DOHH2 (cell line): ENCODE measurements at regions not wholly inside any gene's neighbourhood (a gene's known extent, or its start where the extent isn't known, plus 50 kb on each side); places are given as distances from the start of the nearest gene placed in this dataset.

ENCODE experiments used
- H3F3A ChIP-seq: fragments of 200-600 bp; sonication (generic), shearing (Covaris generic); 2 replicates; pipeline ENCODE4 v1.6.0; 2016; ENCODE audit warnings: antibody characterized with exemption, mild to moderate bottlenecking; ENCODE audit not compliant: control insufficient read depth, insufficient read depth
- H3K27ac ChIP-seq: fragments of 200-600 bp; sonication (generic); 2 replicates; pipeline ENCODE4 v1.5.1; 2014; ENCODE audit warnings: low read depth, mild to moderate bottlenecking, low read length, moderate library complexity
- H3K27me3 ChIP-seq: fragments of 200-600 bp; sonication (generic); 2 replicates; pipeline ENCODE4 v1.6.1; 2014; ENCODE audit warnings: mild to moderate bottlenecking, low read length, mixed read lengths; ENCODE audit not compliant: control insufficient read depth
- H3K36me3 ChIP-seq: fragments of 200-600 bp; sonication (generic); 2 replicates; pipeline ENCODE4 v1.6.1; 2014; ENCODE audit warnings: mild to moderate bottlenecking, low read length, moderate library complexity, mixed read lengths; ENCODE audit not compliant: control insufficient read depth
- H3K4me1 ChIP-seq: fragments of 200-600 bp; sonication (generic); 2 replicates; pipeline ENCODE4 v1.6.1; 2014; ENCODE audit warnings: mild to moderate bottlenecking, low read length, mixed read lengths; ENCODE audit not compliant: control insufficient read depth
- H3K4me2 ChIP-seq: fragments of 200-600 bp; sonication (generic); 2 replicates; pipeline ENCODE4 v1.6.0; 2014; ENCODE audit warnings: mild to moderate bottlenecking, low read length, moderate library complexity
- H3K4me3 ChIP-seq: fragments of 200-600 bp; sonication (generic); 2 replicates; pipeline ENCODE4 v1.5.1; 2014; ENCODE audit warnings: mild to moderate bottlenecking, low read length, mixed read lengths
- H3K79me2 ChIP-seq: fragments of 200-600 bp; sonication (generic); 2 replicates; pipeline ENCODE4 v1.6.1; 2014; ENCODE audit warnings: mild to moderate bottlenecking, low read length, mixed read lengths; ENCODE audit not compliant: control insufficient read depth
- H3K9me2 ChIP-seq: fragments of 200-600 bp; sonication (generic); replicated peaks from 2 replicates; pipeline ENCODE4 v1.6.1; 2014; ENCODE audit warnings: mild to moderate bottlenecking, low read length, mixed read lengths; ENCODE audit not compliant: control insufficient read depth
- H3K9me3 ChIP-seq: fragments of 200-600 bp; sonication (generic); 2 replicates; pipeline ENCODE4 v1.6.1; 2014; ENCODE audit warnings: antibody characterized with exemption, low read length, mixed read lengths; ENCODE audit not compliant: control insufficient read depth, insufficient read depth
- H4K20me1 ChIP-seq: fragments of 200-600 bp; sonication (generic); 2 replicates; pipeline ENCODE4 v1.6.0; 2014; ENCODE audit warnings: low read depth, mild to moderate bottlenecking, antibody characterized with exemption, low read length, moderate library complexity; ENCODE audit not compliant: control insufficient read depth, insufficient read depth
- CTCF ChIP-seq: fragments of 200-600 bp; sonication (generic); IDR thresholded peaks from one replicate; pipeline ENCODE4 v1.5.1; 2014; ENCODE audit warnings: antibody characterized with exemption, mild to moderate bottlenecking, low read depth, low read length; ENCODE audit not compliant: poor library complexity, severe bottlenecking
- EZH2phosphoT487 ChIP-seq: fragments of 200-600 bp; sonication (generic); IDR thresholded peaks from 2 replicates; pipeline ENCODE4 v1.6.1; 2017; ENCODE audit warnings: borderline replicate concordance, mild to moderate bottlenecking, antibody characterized with exemption, low read length, moderate library complexity, mixed read lengths

GRCh38 chr7:18125476-18125875 lies 97.8 kb upstream of the PRPS1L1 start:
- no peaks in the 10 kb centered on the region for H3K4me1 ChIP-seq
- H3K79me2 ChIP-seq: no peaks in the 10 kb centered on the region
- TF ChIP-seq CTCF: no peak
- TF ChIP-seq EZH2phosphoT487: no peak

GRCh38 chr7:18126281-18126680 lies 98.6 kb upstream of the PRPS1L1 start:
- Histone ChIP-seq H3K36me3 (no peaks in the 10 kb centered on the region), H3K9me3 (no peaks in the 10 kb centered on the region), H3K4me2 (no peak overlapping the region), H3K79me2 (no peaks in the 10 kb centered on the region), H4K20me1 (no peaks in the 10 kb centered on the region), H3F3A (no peaks in the 10 kb centered on the region), H3K27me3 (no peaks in the 10 kb centered on the region; the same call in 1 of the 2 replicates), H3K9me2 (no peaks in the 10 kb centered on the region), H3K4me3 (no peak overlapping the region), H3K4me1 (no peaks in the 10 kb centered on the region), H3K27ac (no peak overlapping the region)
- TF ChIP-seq CTCF (no peak), EZH2phosphoT487 (no peak)

More at GRCh38 chr7:18125476-18125875, 97.8 kb upstream of the PRPS1L1 start:
- Histone ChIP-seq H3K4me3 (no peak overlapping the region), H3K4me2 (no peak overlapping the region), H3K27me3 (no peaks in the 10 kb centered on the region; the same call in 1 of the 2 replicates), H3K27ac (no peak overlapping the region), H3F3A (no peaks in the 10 kb centered on the region), H3K36me3 (no peaks in the 10 kb centered on the region), H3K9me2 (no peaks in the 10 kb centered on the region), H4K20me1 (no peaks in the 10 kb centered on the region), H3K9me3 (no peaks in the 10 kb centered on the region)

- H3F3A ChIP-seq: no peaks in the 10 kb centered on the region
- H3K4me1 ChIP-seq: no peaks in the 10 kb centered on the region
- no peak overlapping the region for H3K4me2 ChIP-seq
- H3K27ac ChIP-seq: no peak overlapping the region
- H4K20me1 ChIP-seq: no peaks in the 10 kb centered on the region
- H3K27me3 ChIP-seq: no peaks in the 10 kb centered on the region
- no peaks in the 10 kb centered on the region for H3K9me2 ChIP-seq
- H3K79me2 ChIP-seq: no peaks in the 10 kb centered on the region
- no peak overlapping the region for H3K4me3 ChIP-seq
- no peaks in the 10 kb centered on the region for H3K36me3 ChIP-seq
- TF ChIP-seq EZH2phosphoT487 (no peak), CTCF (no peak)
- H3K9me3 ChIP-seq: no peaks in the 10 kb centered on the region
Observed at GRCh38 chr7:18128846-18129245, 101.2 kb upstream of the PRPS1L1 start.
